ENCODE measurements at regions not wholly inside any gene's neighbourhood (a gene's known extent, or its start where the extent isn't known, plus 50 kb on each side); places are given as distances from the start of the nearest gene placed in this dataset.
"Not testable (repeated sequence)": the region's sequence is repeated elsewhere in the genome, so short reads cannot be mapped to it uniquely, and the experiment has no call there.

- ATAC-seq = no peak
- TF ChIP-seq EZH2phosphoT487 (IDR thresholded peaks at IDR 0.05; ENCODE audit: borderline replicate concordance, low read length) = no peak
- no peak for TF ChIP-seq EZH2 (IDR thresholded peaks at IDR 0.05; ENCODE audit: low read length, unreplicated experiment)
- TF ChIP-seq CTCF (conservative IDR thresholded peaks at IDR 0.05; ENCODE audit: low read depth, low read length) = no peak
- no peaks in the 10 kb centered on the region for H3K79me2 ChIP-seq (ENCODE audit: low read length)
- H3K9me3 ChIP-seq (ENCODE audit: low read length) = no peaks in the 10 kb centered on the region
- H3K27me3 ChIP-seq (ENCODE audit: low read length) = no peaks in the 10 kb centered on the region
- H3K4me2 ChIP-seq (ENCODE audit: low read length) = no peak overlapping the region
- no peaks in the 10 kb centered on the region for H3F3A ChIP-seq (ENCODE audit: low read length, unreplicated experiment)
- no peak overlapping the region for H3K27ac ChIP-seq (ENCODE audit: low read length)
- no peak overlapping the region for H3K4me3 ChIP-seq (ENCODE audit: low read length)
- H4K20me1 ChIP-seq (ENCODE audit: low read length) = no peaks in the 10 kb centered on the region
- no peak overlapping the region for H2AFZ ChIP-seq (ENCODE audit: low read length)
- no peaks in the 10 kb centered on the region for H3K36me3 ChIP-seq (ENCODE audit: low read depth, low read length)
- no TSS peak for BruUV-seq (replicated peaks)
- intact Hi-C loops (cut with micrococcal nuclease) = no loop called here
- CTCF ChIA-PET = no interaction called here
- H3K9ac ChIP-seq (ENCODE audit: low read length) = no peak overlapping the region
- POLR2A ChIA-PET (ENCODE audit: unreplicated experiment) = no interaction called here
- no peak for DNase-seq
- no peaks in the 10 kb centered on the region for H3K9me2 ChIP-seq (replicated peaks; ENCODE audit: low read length)
- H3K4me1 ChIP-seq (ENCODE audit: insufficient read depth, low read length) = no peaks in the 10 kb centered on the region
Measured at GRCh38 chrX:150270622-150271021, 92.5 kb upstream of the MAMLD1 start.

- ATAC-seq; intact Hi-C loops (cut with micrococcal nuclease); H3K79me2 ChIP-seq (ENCODE audit: low read length); DNase-seq; H3K27me3 ChIP-seq (ENCODE audit: low read length); H3K9me3 ChIP-seq (ENCODE audit: low read length); H3K9me2 ChIP-seq (replicated peaks; ENCODE audit: low read length); H3K4me3 ChIP-seq (ENCODE audit: low read length); H3K27ac ChIP-seq (ENCODE audit: low read length); H4K20me1 ChIP-seq (ENCODE audit: low read length); BruUV-seq (replicated peaks); H3F3A ChIP-seq (ENCODE audit: low read length, unreplicated experiment); H3K9ac ChIP-seq (ENCODE audit: low read length); H2AFZ ChIP-seq (ENCODE audit: low read length); H3K36me3 ChIP-seq (ENCODE audit: low read depth, low read length); POLR2A ChIA-PET (ENCODE audit: unreplicated experiment); CTCF ChIA-PET; H3K4me2 ChIP-seq (ENCODE audit: low read length); H3K4me1 ChIP-seq (ENCODE audit: insufficient read depth, low read length): not testable (repeated sequence)
Measured at GRCh38 chrX:150273575-150274294, 89.4 kb upstream of the MAMLD1 start.

- Histone ChIP-seq H3K27ac (ENCODE audit: low read length) (no peak overlapping the region), H3K4me3 (ENCODE audit: low read length) (no peak overlapping the region), H2AFZ (ENCODE audit: low read length) (no peak overlapping the region), H3K9me3 (ENCODE audit: low read length) (no peaks in the 10 kb centered on the region), H4K20me1 (ENCODE audit: low read length) (no peaks in the 10 kb centered on the region), H3F3A (ENCODE audit: low read length, unreplicated experiment) (no peaks in the 10 kb centered on the region), H3K79me2 (ENCODE audit: low read length) (no peaks in the 10 kb centered on the region), H3K27me3 (ENCODE audit: low read length) (no peaks in the 10 kb centered on the region), H3K36me3 (ENCODE audit: low read depth, low read length) (no peaks in the 10 kb centered on the region), H3K4me1 (ENCODE audit: insufficient read depth, low read length) (no peaks in the 10 kb centered on the region), H3K9me2 (replicated peaks; ENCODE audit: low read length) (no peaks in the 10 kb centered on the region), H3K4me2 (ENCODE audit: low read length) (no peak overlapping the region), H3K9ac (ENCODE audit: low read length) (no peak overlapping the region)
- no peak for TF ChIP-seq EZH2phosphoT487 (IDR thresholded peaks at IDR 0.05; ENCODE audit: borderline replicate concordance, low read length)
- no TSS peak for BruUV-seq (replicated peaks)
- POLR2A ChIA-PET (ENCODE audit: unreplicated experiment) = no interaction called here
- ATAC-seq = no peak
- intact Hi-C loops (cut with micrococcal nuclease) = no loop called here
- no peak for DNase-seq
- CTCF ChIA-PET = no interaction called here
Measured at GRCh38 chrX:150282953-150283352, 80.2 kb upstream of the MAMLD1 start.

- intact Hi-C loops (cut with micrococcal nuclease) = loop anchor here (5.0 kb wide), 1 partner anchor 71 kb away; the partner anchor contains the start of gene MAMLD1
- H3K9me3 ChIP-seq (ENCODE audit: low read length) = no peaks in the 10 kb centered on the region
- BruUV-seq (replicated peaks) = no TSS peak
- H3K36me3 ChIP-seq (ENCODE audit: low read depth, low read length) = no peaks in the 10 kb centered on the region
- H3K4me1 ChIP-seq (ENCODE audit: insufficient read depth, low read length) = peaks cover 19% of the 10 kb centered on the region
- H3K4me3 ChIP-seq (ENCODE audit: low read length) = no peak overlapping the region
- DNase-seq = peak; percentile 69
- H4K20me1 ChIP-seq (ENCODE audit: low read length) = no peaks in the 10 kb centered on the region
- no peak overlapping the region for H3K9ac ChIP-seq (ENCODE audit: low read length)
- no peaks in the 10 kb centered on the region for H3K79me2 ChIP-seq (ENCODE audit: low read length)
- no peaks in the 10 kb centered on the region for H3F3A ChIP-seq (ENCODE audit: low read length, unreplicated experiment)
- H3K27me3 ChIP-seq (ENCODE audit: low read length) = no peaks in the 10 kb centered on the region
- ChIA-PET POLR2A (ENCODE audit: unreplicated experiment) (no interaction called here), CTCF (no interaction called here)
- no peak overlapping the region for H3K4me2 ChIP-seq (ENCODE audit: low read length)
- no peak overlapping the region for H3K27ac ChIP-seq (ENCODE audit: low read length)
- no peak overlapping the region for H2AFZ ChIP-seq (ENCODE audit: low read length)
- TF ChIP-seq EZH2phosphoT487 (IDR thresholded peaks at IDR 0.05; ENCODE audit: borderline replicate concordance, low read length) (no peak), EZH2 (IDR thresholded peaks at IDR 0.05; ENCODE audit: low read length, unreplicated experiment) (no peak), CTCF (conservative IDR thresholded peaks at IDR 0.05; ENCODE audit: low read depth, low read length) (no peak)
- ATAC-seq = peak; percentile 19; the same call in 1 of the 2 replicates
- no peaks in the 10 kb centered on the region for H3K9me2 ChIP-seq (replicated peaks; ENCODE audit: low read length)
Measured at GRCh38 chrX:150291014-150291413, 72.1 kb upstream of the MAMLD1 start.

Measured in PC-3 (cell line).